SK-N-SH (cell line): ENCODE measurements at regions not wholly inside any gene's neighbourhood (a gene's known extent, or its start where the extent isn't known, plus 50 kb on each side); places are given as distances from the start of the nearest gene placed in this dataset.

Experiments
- CTCF ChIA-PET: fragments of 300-600, 350-600 bp; formaldehyde crosslinking; extraction: SDS; loops from one replicate; lab custom pipeline; 2021; lab: Yijun Ruan, JAX
- POLR2A ChIA-PET: fragments of 350-600 bp; sonication (Branson Sonifier 250); formaldehyde crosslinking; extraction: SDS; loops from one replicate; lab custom pipeline; 2020; ENCODE audit warnings: antibody characterized with exemption, inconsistent platforms; lab: Yijun Ruan, JAX
- DNase-seq: peaks from one replicate; pipeline ENCODE4 v3.0.0; 2012
- H2AFZ ChIP-seq: fragments of 200-600 bp; sonication (generic); 2 replicates; pipeline ENCODE4 v1.8.1; 2016; ENCODE audit warnings: antibody characterized with exemption, mild to moderate bottlenecking, low read depth
- H3F3A ChIP-seq: fragments of 200-600 bp; sonication (generic); replicated peaks from 2 replicates; pipeline ENCODE3; 2016; ENCODE audit warnings: antibody characterized with exemption, mild to moderate bottlenecking; ENCODE audit not compliant: insufficient read depth
- H3K27ac ChIP-seq, 2 experiments: fragments of 200-500 bp in 1 of 2; fragments of 200-600 bp in 1 of 2; sonication (Bioruptor generic) in 1 of 2; sonication (generic), shearing (Covaris generic) in 1 of 2; 2 replicates each; pipeline versions ENCODE4 v1.5.1 to v1.6.1; 2014 to 2016; ENCODE audit warnings: low read depth in 2 of 2, inconsistent platforms in 1 of 2, low read length in 1 of 2, mild to moderate bottlenecking in 1 of 2, mixed read lengths in 1 of 2
- H3K27me3 ChIP-seq: fragments of 200-600 bp; sonication (generic), shearing (Covaris generic); 2 replicates; pipeline ENCODE4 v1.6.1; 2016; ENCODE audit warnings: mixed run types; ENCODE audit not compliant: insufficient read depth
- H3K36me3 ChIP-seq, 2 experiments: fragments of 200-500 bp in 1 of 2; fragments of 200-600 bp in 1 of 2; sonication (Bioruptor generic) in 1 of 2; sonication (generic) in 1 of 2; replicated peaks in 1 of 2; 2 replicates each; pipeline versions ENCODE3 to v1.5.1; 2014 to 2016; ENCODE audit warnings: low read length in 1 of 2, mild to moderate bottlenecking in 1 of 2; ENCODE audit not compliant: insufficient read depth in 2 of 2, control insufficient read depth in 1 of 2
- H3K4me1 ChIP-seq, 2 experiments: fragments of 200-500 bp in 1 of 2; fragments of 200-600 bp in 1 of 2; sonication (Bioruptor generic) in 1 of 2; sonication (generic), shearing (Covaris generic) in 1 of 2; 2 replicates each; pipeline versions ENCODE4 v1.5.1 to v1.6.1; 2014 to 2016; ENCODE audit warnings: low read depth in 1 of 2, low read length in 1 of 2, mixed run types in 1 of 2; ENCODE audit not compliant: insufficient read depth in 2 of 2, control insufficient read depth in 1 of 2
- H3K4me2 ChIP-seq: fragments of 200-600 bp; sonication (generic), shearing (Covaris generic); 2 replicates; pipeline ENCODE4 v1.6.1; 2017; ENCODE audit warnings: mixed run types
- H3K4me3 ChIP-seq, 2 experiments: fragments of 200-500 bp in 1 of 2; fragments of 200-600 bp in 1 of 2; sonication (Bioruptor generic) in 1 of 2; sonication (generic), shearing (Covaris generic) in 1 of 2; 2 replicates each; pipeline versions ENCODE4 v1.5.1 to v1.8.1; 2014 to 2016; ENCODE audit warnings: low read depth in 2 of 2, inconsistent platforms in 1 of 2, low read length in 1 of 2, mild to moderate bottlenecking in 1 of 2, mixed read lengths in 1 of 2, moderate library complexity in 1 of 2
- H3K79me2 ChIP-seq: fragments of 200-600 bp; sonication (generic); 2 replicates; pipeline ENCODE4 v1.8.1; 2017; ENCODE audit warnings: mild to moderate bottlenecking; ENCODE audit not compliant: insufficient read depth
- H3K9ac ChIP-seq: fragments of 200-600 bp; sonication (generic); 2 replicates; pipeline ENCODE4 v1.6.1; 2017; ENCODE audit warnings: mixed run types
- H3K9me2 ChIP-seq: fragments of 200-600 bp; sonication (generic); 2 replicates; pipeline ENCODE4 v1.6.1; 2017; ENCODE audit warnings: mixed run types
- H3K9me3 ChIP-seq: fragments of 200-600 bp; sonication (generic); 2 replicates; pipeline ENCODE4 v1.6.1; 2017; ENCODE audit warnings: mixed run types, mild to moderate bottlenecking, moderate library complexity
- H4K20me1 ChIP-seq: fragments of 200-600 bp; sonication (generic); 2 replicates; pipeline ENCODE4 v1.6.1; 2017; ENCODE audit warnings: mild to moderate bottlenecking, mixed run types; ENCODE audit not compliant: insufficient read depth
- CHD2 ChIP-seq: fragments of 150-350 bp; IDR thresholded peaks from 2 replicates; pipeline ENCODE4 v1.6.1; 2018; ENCODE audit warnings: low read length; ENCODE audit not compliant: partially characterized antibody
- EP300 ChIP-seq, 2 experiments: IDR thresholded peaks; 2 replicates each; pipeline versions ENCODE4 v1.4.0 to v1.6.1; 2012; ENCODE audit warnings: borderline replicate concordance in 1 of 2, low read depth in 1 of 2, low read length in 1 of 2
- EZH2phosphoT487 ChIP-seq: fragments of 200-600 bp; sonication (generic); IDR thresholded peaks from 2 replicates; pipeline ENCODE4 v1.6.1; 2017; ENCODE audit warnings: low read depth, mixed run types, mild to moderate bottlenecking, antibody characterized with exemption, moderate library complexity, borderline replicate concordance
- FOSL2 ChIP-seq: IDR thresholded peaks from 2 replicates; pipeline ENCODE4 v1.4.0; 2012; ENCODE audit warnings: low read depth, mild to moderate bottlenecking, moderate library complexity, borderline replicate concordance
- FOXM1 ChIP-seq: IDR thresholded peaks from 2 replicates; pipeline ENCODE4 v1.4.0; 2012; ENCODE audit warnings: low read depth, mild to moderate bottlenecking
- GATA2 ChIP-seq: sonication (generic); formaldehyde crosslinking; IDR thresholded peaks from 2 replicates; pipeline ENCODE4 v1.5.0; 2020; ENCODE audit warnings: mild to moderate bottlenecking, missing genetic modification reagents
- MEF2A ChIP-seq: IDR thresholded peaks from 2 replicates; pipeline ENCODE4 v1.4.0; 2012; ENCODE audit warnings: low read depth, borderline replicate concordance
- MXI1 ChIP-seq: IDR thresholded peaks from 2 replicates; pipeline ENCODE4 v1.6.1; 2012; ENCODE audit warnings: mild to moderate bottlenecking, low read depth, low read length, improper control_type of control experiment
- NFIC ChIP-seq: IDR thresholded peaks from 2 replicates; pipeline ENCODE4 v1.4.0; 2012; ENCODE audit warnings: borderline replicate concordance
- POLR2AphosphoS5 ChIP-seq: IDR thresholded peaks from 2 replicates; pipeline ENCODE4 v1.6.1; 2012; ENCODE audit warnings: low read depth, low read length
- RCOR1 ChIP-seq: fragments of 150-350 bp; IDR thresholded peaks from 2 replicates; pipeline ENCODE4 v1.6.1; 2017; ENCODE audit warnings: antibody characterized with exemption, low read length
- RFX5 ChIP-seq: IDR thresholded peaks from 2 replicates; pipeline ENCODE4 v1.6.1; 2012; ENCODE audit warnings: mild to moderate bottlenecking, improper control_type of control experiment, low read length
- RXRA ChIP-seq: IDR thresholded peaks from 2 replicates; pipeline ENCODE4 v1.4.0; 2012; ENCODE audit warnings: low read depth, mild to moderate bottlenecking, borderline replicate concordance
- SIN3A ChIP-seq: IDR thresholded peaks from 2 replicates; pipeline ENCODE4 v1.6.1; 2012; ENCODE audit warnings: low read depth, mild to moderate bottlenecking, low read length, moderate library complexity, borderline replicate concordance
- TAF1 ChIP-seq: IDR thresholded peaks from 2 replicates; pipeline ENCODE4 v1.6.1; 2012; ENCODE audit warnings: low read depth, mild to moderate bottlenecking, low read length, moderate library complexity, borderline replicate concordance
- TCF12 ChIP-seq: IDR thresholded peaks from 2 replicates; pipeline ENCODE4 v1.4.0; 2012
- TEAD4 ChIP-seq: IDR thresholded peaks from 2 replicates; pipeline ENCODE4 v1.4.0; 2012; ENCODE audit warnings: mild to moderate bottlenecking, borderline replicate concordance; ENCODE audit not compliant: insufficient read depth
- WGBS: methylation state at CpG from one replicate; pipeline ENCODE4 v1.1.6; 2017; ENCODE audit warnings: low lambda C conversion rate; 5-methylcytosine and 5-hydroxymethylcytosine counted together
- TF ChIP-seq, protein P1 (sequence below): IDR thresholded peaks from 2 replicates; pipeline ENCODE4 v1.6.1; 2012; ENCODE audit warnings: mild to moderate bottlenecking, low read depth, low read length, moderate library complexity
- TF ChIP-seq, protein P2 (sequence below): IDR thresholded peaks from 2 replicates; pipeline ENCODE4 v1.4.0; 2012; ENCODE audit warnings: low read depth
- TF ChIP-seq, protein P3 (sequence below): fragments of 150-350 bp; IDR thresholded peaks from 2 replicates; pipeline ENCODE4 v1.6.1; 2016; ENCODE audit warnings: mild to moderate bottlenecking, low read depth, low read length
- TF ChIP-seq, protein P4 (sequence below): IDR thresholded peaks from 2 replicates; pipeline ENCODE4 v1.4.0; 2012; ENCODE audit warnings: low read depth, borderline replicate concordance

DNA sequence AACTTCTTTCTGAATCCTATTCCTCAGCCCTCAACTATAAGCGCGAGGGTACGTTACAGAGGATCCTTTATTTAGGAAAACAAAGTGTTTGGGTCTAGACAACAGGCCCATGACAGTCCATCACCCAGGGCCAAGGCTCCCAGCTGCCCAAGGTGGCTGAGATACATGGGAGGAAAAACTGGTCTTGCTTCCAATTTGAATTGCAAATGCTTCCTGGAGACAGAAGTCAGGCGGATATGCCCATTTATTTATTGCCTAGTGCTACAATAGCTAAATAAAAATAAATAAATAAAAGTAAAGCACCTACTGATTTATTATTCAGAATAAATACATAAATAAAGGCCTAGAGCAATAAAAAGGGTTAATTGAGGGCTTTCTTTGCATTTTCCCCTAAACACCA is 248.7 kb downstream of the DHX15 start:
- H3K27ac ChIP-seq: no peak overlapping the region
- H3K4me1 ChIP-seq: no peaks in the 10 kb centered on the region
- no peak for TF ChIP-seq GATA2 (CRISPR knock-in tag)
- no peak for TF ChIP-seq FOSL2
- no peak for TF ChIP-seq MEF2A
- no peak overlapping the region for H2AFZ ChIP-seq
- H3K9ac ChIP-seq: no peak overlapping the region
- ChIA-PET CTCF (no interaction called here), POLR2A (no interaction called here)
- no peak overlapping the region for H3K4me2 ChIP-seq
- no peaks in the 10 kb centered on the region for H3F3A ChIP-seq
- H3K79me2 ChIP-seq: no peaks in the 10 kb centered on the region
- H3K36me3 ChIP-seq: no peaks in the 10 kb centered on the region
- H3K4me3 ChIP-seq: no peak overlapping the region
- H3K9me2 ChIP-seq: no peaks in the 10 kb centered on the region
- no peaks in the 10 kb centered on the region for H3K27me3 ChIP-seq
- no peaks in the 10 kb centered on the region for H3K9me3 ChIP-seq
- WGBS: 58% methylated on average over 4 of the region's 4 CpGs
- no peak for DNase-seq
- H4K20me1 ChIP-seq: no peaks in the 10 kb centered on the region

DNA sequence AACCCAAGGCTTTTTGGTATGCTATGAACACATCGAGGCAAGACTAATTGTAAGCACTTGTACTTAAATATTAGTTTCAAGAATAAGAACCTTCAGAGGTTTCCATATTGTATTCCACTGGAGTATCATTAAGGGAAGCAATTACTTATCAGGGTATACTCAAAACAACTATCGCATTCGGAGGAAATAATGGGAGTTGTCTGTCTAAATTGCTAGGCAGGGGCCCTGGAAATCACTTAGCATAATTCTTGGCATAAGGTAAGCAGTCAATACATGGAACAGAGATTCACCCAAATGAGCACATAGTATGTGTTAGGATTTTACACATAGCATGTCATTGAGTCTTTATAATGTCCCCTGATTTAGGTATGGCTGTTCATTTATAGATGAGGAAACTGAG is 249.4 kb downstream of the DHX15 start:
- Histone ChIP-seq H3K9ac (no peak overlapping the region), H3K79me2 (no peaks in the 10 kb centered on the region), H4K20me1 (no peaks in the 10 kb centered on the region), H2AFZ (no peak overlapping the region), H3K27me3 (no peaks in the 10 kb centered on the region), H3K36me3 (no peaks in the 10 kb centered on the region), H3F3A (no peaks in the 10 kb centered on the region), H3K27ac (no peak overlapping the region), H3K4me1 (no peaks in the 10 kb centered on the region), H3K9me3 (no peaks in the 10 kb centered on the region), H3K4me3 (no peak overlapping the region), H3K9me2 (no peaks in the 10 kb centered on the region), H3K4me2 (no peak overlapping the region)
- DNase-seq: no peak
- TF ChIP-seq SIN3A (no peak), EP300 (IDR thresholded peaks at IDR 0.05; ENCODE audit: borderline replicate concordance in 1 of 2, low read depth in 1 of 2, low read length in 1 of 2) (no peak), CHD2 (no peak), TAF1 (no peak), RXRA (no peak), TEAD4 (no peak), FOXM1 (no peak), EZH2phosphoT487 (no peak), GATA2 (CRISPR knock-in tag) (no peak), RCOR1 (no peak), MEF2A (no peak), POLR2AphosphoS5 (no peak), MXI1 (no peak), RFX5 (no peak), NFIC (no peak), TCF12 (no peak)
- TF ChIP-seq, protein P1, sequence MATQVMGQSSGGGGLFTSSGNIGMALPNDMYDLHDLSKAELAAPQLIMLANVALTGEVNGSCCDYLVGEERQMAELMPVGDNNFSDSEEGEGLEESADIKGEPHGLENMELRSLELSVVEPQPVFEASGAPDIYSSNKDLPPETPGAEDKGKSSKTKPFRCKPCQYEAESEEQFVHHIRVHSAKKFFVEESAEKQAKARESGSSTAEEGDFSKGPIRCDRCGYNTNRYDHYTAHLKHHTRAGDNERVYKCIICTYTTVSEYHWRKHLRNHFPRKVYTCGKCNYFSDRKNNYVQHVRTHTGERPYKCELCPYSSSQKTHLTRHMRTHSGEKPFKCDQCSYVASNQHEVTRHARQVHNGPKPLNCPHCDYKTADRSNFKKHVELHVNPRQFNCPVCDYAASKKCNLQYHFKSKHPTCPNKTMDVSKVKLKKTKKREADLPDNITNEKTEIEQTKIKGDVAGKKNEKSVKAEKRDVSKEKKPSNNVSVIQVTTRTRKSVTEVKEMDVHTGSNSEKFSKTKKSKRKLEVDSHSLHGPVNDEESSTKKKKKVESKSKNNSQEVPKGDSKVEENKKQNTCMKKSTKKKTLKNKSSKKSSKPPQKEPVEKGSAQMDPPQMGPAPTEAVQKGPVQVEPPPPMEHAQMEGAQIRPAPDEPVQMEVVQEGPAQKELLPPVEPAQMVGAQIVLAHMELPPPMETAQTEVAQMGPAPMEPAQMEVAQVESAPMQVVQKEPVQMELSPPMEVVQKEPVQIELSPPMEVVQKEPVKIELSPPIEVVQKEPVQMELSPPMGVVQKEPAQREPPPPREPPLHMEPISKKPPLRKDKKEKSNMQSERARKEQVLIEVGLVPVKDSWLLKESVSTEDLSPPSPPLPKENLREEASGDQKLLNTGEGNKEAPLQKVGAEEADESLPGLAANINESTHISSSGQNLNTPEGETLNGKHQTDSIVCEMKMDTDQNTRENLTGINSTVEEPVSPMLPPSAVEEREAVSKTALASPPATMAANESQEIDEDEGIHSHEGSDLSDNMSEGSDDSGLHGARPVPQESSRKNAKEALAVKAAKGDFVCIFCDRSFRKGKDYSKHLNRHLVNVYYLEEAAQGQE: no peak
- TF ChIP-seq, protein P2, sequence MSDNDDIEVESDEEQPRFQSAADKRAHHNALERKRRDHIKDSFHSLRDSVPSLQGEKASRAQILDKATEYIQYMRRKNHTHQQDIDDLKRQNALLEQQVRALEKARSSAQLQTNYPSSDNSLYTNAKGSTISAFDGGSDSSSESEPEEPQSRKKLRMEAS: no peak
- TF ChIP-seq, protein P3, sequence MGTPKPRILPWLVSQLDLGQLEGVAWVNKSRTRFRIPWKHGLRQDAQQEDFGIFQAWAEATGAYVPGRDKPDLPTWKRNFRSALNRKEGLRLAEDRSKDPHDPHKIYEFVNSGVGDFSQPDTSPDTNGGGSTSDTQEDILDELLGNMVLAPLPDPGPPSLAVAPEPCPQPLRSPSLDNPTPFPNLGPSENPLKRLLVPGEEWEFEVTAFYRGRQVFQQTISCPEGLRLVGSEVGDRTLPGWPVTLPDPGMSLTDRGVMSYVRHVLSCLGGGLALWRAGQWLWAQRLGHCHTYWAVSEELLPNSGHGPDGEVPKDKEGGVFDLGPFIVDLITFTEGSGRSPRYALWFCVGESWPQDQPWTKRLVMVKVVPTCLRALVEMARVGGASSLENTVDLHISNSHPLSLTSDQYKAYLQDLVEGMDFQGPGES: no peak
- TF ChIP-seq, protein P4, sequence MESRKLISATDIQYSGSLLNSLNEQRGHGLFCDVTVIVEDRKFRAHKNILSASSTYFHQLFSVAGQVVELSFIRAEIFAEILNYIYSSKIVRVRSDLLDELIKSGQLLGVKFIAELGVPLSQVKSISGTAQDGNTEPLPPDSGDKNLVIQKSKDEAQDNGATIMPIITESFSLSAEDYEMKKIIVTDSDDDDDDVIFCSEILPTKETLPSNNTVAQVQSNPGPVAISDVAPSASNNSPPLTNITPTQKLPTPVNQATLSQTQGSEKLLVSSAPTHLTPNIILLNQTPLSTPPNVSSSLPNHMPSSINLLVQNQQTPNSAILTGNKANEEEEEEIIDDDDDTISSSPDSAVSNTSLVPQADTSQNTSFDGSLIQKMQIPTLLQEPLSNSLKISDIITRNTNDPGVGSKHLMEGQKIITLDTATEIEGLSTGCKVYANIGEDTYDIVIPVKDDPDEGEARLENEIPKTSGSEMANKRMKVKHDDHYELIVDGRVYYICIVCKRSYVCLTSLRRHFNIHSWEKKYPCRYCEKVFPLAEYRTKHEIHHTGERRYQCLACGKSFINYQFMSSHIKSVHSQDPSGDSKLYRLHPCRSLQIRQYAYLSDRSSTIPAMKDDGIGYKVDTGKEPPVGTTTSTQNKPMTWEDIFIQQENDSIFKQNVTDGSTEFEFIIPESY: no peak
- ChIA-PET POLR2A (no interaction called here), CTCF (no interaction called here)
- 23% methylated on average over 3 of the region's 3 CpGs for WGBS
